ENCODE measurements at regions not wholly inside any gene's neighbourhood (a gene's known extent, or its start where the extent isn't known, plus 50 kb on each side); places are given as distances from the start of the nearest gene placed in this dataset.
"Not testable (repeated sequence)": the region's sequence is repeated elsewhere in the genome, so short reads cannot be mapped to it uniquely, and the experiment has no call there.

DNA sequence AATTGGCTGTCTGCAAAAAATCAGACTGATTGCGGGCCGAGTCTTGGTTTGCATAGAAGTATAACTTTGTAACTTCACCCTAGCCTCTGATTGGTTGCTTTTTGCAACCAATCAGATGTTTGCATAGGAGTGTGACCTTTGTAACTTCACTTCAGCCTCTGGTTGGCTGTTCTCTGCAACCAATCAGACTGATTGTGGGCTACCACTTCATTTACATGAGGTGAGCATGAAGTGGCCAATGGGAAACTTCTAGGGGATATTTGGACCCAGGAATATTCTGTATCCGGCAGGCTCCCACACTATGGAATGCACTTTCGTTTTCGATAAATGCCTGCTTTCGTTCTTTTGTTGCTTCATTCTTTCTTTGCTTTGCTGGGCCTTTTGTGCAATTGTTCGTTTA, 667.7 kb downstream of the FAM133A start:
- not testable (repeated sequence) for DNase-seq (ENCODE audit: low spot score)

DNA sequence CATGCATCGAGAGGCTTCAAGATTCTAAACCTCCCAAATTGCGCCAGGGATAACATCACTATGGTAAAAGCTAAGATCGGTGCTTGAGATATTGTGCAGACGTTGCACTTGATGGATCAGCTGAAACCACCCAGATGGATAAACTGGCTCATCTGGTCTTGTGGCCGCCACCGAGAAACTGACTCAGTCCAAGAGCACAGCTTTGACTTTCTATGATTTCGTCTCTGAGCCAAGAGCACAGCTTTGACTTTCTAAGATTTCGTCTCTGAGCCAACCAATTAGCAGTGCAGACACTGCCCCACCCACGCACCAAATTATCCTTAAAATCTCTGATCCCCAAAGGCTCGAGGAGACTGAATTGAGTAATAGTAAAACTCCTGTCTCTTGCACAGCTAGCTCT, 687.2 kb downstream of the FAM133A start:
- DNase-seq (ENCODE audit: low spot score): no peak

DNA sequence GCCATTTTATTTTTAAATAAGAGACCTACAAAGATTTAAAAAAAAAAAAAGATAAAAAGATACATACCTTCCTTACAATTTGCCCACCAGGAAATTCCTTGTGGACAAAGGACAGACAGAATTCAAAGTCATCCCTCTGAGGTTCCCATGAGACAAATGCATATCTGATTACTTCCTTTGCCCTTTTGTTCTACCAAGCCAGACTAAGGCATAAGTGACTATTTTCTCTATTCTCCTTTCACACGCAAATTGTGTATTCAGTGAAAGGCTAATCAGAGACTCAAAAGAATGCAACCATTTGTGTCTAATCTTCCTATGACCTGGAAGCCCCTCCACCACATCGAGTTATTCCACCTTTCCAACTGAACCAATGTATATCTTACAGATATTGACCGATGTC, 691.7 kb downstream of the FAM133A start:
- no peak for DNase-seq (ENCODE audit: low spot score)

- no peak for DNase-seq (ENCODE audit: low spot score)
Observed at GRCh38 chrX:94366616-94367015, 692.6 kb downstream of the FAM133A start.

- DNase-seq (ENCODE audit: low spot score): no peak
Observed at GRCh38 chrX:94389044-94389443, 715.0 kb downstream of the FAM133A start.

DNA sequence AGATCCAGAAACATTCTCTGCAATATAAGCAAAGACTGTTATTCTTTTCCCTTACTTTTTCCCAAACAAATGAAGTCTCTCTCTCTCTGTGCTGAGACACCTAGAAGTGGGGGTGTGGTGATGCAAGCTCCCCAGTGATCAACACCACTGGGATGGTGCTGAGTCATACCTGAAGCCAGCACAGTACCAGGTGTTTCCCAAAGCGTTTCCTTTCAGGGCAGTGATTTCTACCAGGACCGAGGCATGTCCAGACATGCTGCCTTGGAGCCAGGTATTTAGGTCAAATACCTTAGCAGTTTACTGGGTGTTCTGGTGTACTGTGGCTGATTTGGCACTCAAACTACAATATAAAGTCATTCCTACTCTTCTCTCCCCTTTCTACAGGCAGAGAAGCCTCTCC, 726.5 kb downstream of the FAM133A start:
- no peak for DNase-seq (ENCODE audit: low spot score)

GRCh38 chrX:94401426-94401825, 727.4 kb downstream of the FAM133A start:
- no peak for DNase-seq (ENCODE audit: low spot score)

- no peak for DNase-seq (ENCODE audit: low spot score)
Observed at GRCh38 chrX:94414746-94415145, 740.7 kb downstream of the FAM133A start.

DNA sequence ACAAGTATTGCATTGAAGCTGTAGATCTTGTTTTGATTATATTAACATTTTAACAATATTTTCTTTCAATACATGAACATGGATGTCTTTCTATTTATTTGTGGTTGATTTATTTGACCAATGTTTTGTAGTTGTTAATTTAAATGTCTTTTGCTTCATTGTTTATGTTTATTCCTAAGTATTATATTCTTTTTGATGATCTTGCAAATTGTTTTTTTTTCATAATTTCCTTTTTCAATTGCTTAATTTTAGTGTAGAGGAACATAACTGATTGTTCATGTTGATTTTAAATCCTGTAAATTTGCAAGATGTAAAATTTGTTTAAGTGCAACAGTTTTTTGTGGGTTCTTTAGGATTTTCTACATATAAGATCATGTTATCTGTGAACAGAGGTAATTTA, 744.1 kb downstream of the FAM133A start:
- DNase-seq (ENCODE audit: low spot score): no peak

DNA sequence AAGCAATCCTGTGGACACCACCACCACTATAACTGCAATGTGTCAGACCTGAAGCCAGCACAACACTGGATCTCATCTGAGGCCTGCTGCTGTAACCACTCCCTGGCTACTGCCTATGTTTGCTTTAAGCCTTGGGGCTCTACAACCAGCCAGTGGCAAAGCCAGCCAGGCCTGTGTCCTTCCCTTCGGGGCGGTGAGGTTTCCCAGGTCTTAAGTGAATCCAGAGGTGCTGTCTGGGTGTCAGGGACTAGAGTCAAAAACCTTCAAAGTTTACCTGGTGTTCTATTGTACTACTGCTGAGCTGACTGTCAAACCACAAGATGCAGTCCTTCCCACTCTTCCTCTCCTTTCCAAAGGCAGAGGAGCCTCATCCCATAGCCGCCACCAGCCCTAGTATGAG, 750.5 kb downstream of the FAM133A start:
- no peak for DNase-seq (ENCODE audit: low spot score)

DNA sequence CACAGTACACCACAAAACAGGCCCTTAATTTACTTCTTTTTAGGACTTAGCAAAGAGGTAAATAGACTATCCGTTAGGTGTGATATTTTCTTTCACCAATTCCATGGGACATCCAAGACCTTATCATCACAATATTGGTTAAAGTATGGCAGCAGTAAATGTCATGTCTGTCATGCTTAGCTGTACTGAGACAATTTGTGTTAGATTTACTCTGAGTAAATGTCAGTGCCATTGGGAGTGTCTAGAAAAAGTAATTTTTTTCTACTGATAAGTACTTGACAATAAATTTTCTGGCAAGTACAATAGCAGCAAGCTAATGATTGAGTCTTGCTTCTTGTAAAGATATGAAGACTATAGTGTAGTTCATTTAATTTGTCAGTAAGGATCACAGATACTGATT, 756.1 kb downstream of the FAM133A start:
- DNase-seq (ENCODE audit: low spot score): no peak

- DNase-seq (ENCODE audit: low spot score): no peak
Observed at GRCh38 chrX:94435799-94436198, 761.8 kb downstream of the FAM133A start.

GRCh38 chrX:94454159-94454558, 780.2 kb downstream of the FAM133A start:
- no peak for DNase-seq (ENCODE audit: low spot score)

GRCh38 chrX:94454606-94455005, 780.6 kb downstream of the FAM133A start:
- no peak for DNase-seq (ENCODE audit: low spot score)

DNA sequence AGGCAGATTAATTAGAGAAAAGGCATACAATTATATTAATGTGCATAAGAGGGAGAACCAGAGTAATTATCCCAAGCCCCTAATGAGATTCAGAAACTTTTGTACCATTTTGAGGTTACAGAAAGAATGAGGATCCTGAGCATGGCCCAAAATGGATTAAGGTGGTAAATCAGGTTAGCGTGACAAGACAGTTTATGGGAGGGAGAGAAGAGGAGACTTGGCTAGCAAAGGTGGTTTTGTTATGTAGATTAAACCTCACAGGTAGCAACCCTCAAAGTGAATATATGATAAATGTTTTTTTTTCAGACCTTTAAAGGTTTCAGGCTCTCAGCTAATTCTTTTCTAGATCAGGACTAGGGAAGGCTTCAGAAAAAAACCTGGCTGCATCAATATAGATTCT, 781.8 kb downstream of the FAM133A start:
- DNase-seq (ENCODE audit: low spot score): no peak

- DNase-seq (ENCODE audit: low spot score): no peak
Observed at GRCh38 chrX:94492541-94492940, 818.5 kb downstream of the FAM133A start.

- DNase-seq (ENCODE audit: low spot score): no peak
Observed at GRCh38 chrX:94493405-94493804, 819.4 kb downstream of the FAM133A start.

DNA sequence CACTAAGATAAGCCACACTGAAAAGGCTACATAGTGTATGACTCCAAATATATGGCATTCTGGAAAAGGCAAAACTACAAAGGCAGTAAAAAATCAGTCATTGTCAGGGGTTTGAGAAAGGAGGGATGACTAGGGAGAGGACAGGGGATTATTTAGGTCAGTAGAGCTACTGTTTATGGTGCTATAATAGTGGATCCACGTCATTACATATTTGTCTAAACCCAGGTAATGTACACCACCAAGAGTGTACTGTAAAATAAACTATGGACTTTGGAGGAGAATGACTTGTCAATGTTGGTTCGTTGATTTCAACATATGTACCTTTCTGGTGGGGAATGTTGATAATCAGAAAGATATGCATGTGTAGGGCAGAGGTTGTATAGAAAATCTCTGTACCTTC, 837.6 kb downstream of the FAM133A start:
- DNase-seq (ENCODE audit: low spot score): no peak

- no peak for DNase-seq (ENCODE audit: low spot score)
Observed at GRCh38 chrX:94515009-94515408, 841.0 kb downstream of the FAM133A start.

DNA sequence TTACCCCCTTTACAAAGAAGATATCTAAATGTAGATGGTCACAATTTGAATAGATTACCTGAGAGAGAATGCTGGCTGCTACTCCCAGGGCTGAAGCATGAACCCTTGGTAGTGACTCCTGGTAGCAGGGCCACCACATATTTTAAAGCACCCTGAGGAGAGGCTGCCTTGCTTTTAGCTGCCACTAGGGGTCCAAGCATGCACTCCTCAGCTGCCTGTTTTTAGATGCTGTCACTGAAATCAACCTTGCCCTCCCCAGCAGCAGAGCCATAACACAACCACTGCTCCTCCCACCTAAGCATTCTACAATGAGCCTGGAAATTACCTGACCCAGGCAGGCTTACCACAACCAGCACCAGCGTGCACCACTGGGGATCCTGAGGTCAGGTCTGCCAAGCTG, 850.9 kb downstream of the FAM133A start:
- DNase-seq (ENCODE audit: low spot score): no peak

GRCh38 chrX:94545722-94546121, 871.7 kb downstream of the FAM133A start:
- no peak for DNase-seq (ENCODE audit: low spot score)

DNA sequence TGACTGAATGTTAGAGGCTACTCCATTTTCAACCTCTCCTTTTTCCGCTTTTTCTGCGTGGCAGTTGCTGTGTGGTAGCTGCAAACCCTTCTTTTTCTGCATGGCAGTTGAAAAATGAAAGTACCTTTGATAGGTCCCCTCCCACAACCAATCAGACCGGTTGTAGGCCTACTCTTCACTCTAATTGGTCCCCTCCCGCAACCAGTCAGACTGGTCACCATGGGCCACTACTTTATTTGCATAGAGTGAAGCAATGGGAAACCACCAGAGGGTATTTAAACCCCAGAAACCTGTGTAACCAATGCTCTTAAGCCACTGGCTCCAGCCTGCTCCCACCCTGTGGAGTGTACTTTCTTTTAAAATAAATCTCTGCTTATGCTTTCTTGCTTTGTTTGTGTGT, 877.8 kb downstream of the FAM133A start:
- DNase-seq (ENCODE audit: low spot score): no peak

DNA sequence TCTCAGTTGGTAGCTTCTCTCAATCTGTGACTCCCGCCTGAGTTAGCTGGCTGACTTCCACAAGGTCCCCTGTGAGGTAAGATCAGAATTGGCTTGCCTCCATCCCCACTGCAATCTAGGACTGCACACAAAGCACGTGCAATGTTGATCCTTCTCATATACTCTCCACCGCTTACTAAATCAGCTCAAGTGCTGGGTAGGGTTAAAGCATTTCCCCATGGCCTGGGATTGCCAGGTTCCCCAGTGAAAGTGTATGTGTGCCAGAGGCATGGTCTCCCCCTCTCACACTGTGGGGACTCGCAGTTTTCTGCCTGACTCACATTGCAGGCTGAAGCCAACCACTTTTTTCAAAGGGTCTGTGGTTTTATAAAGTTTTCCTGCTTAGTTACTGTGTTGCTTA, 886.9 kb downstream of the FAM133A start:
- DNase-seq (ENCODE audit: low spot score): no peak

DNA sequence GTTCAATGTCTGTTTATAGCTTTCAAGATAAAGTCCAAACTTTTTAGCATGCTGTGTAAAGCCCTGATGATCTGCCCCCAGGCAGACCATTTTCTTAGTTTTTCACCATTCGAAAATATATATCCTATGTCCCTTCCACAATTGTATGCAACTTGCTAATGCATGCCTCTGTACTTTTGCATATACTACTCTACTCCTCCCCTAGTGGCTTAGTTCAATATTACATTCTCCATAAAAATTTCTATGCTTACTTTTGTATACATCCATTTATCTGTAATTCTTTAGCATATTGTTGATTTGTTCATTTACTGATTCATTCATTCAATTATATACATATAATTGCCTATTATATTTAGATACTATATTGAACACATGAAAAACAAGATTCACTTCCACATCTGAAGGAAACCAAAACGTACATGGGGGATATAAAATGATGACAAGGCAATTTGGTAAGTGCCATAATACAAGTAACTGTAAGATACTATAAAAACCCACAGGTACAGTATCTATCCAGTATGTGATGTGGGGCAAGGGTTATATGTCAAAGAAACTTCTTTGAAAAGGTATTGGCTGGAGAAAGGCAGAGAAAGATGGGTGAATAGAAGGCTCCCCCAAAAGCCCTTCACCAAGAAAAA, 902.5 kb downstream of the FAM133A start:
- DNase-seq (ENCODE audit: low spot score): no peak

GRCh38 chrX:94600077-94600476, 926.1 kb downstream of the FAM133A start:
- no peak for DNase-seq (ENCODE audit: low spot score)
